HG03108 (cell line): ENCODE measurements at regions not wholly inside any gene's neighbourhood (a gene's known extent, or its start where the extent isn't known, plus 50 kb on each side); places are given as distances from the start of the nearest gene placed in this dataset.

Experiments
- ATAC-seq: cut with Tn5 transposase; IDR thresholded peaks from one replicate; pipeline ENCODE4 v1.9.1; 2021; ENCODE audit warnings: moderate library complexity; ENCODE audit not compliant: unreplicated experiment

- ATAC-seq = no peak
Measured at GRCh38 chr2:41621563-41621962, 426.3 kb upstream of the PKDCC start.

GRCh38 chr2:41622301-41622700 is 425.5 kb upstream of the PKDCC start:
- no peak for ATAC-seq

DNA sequence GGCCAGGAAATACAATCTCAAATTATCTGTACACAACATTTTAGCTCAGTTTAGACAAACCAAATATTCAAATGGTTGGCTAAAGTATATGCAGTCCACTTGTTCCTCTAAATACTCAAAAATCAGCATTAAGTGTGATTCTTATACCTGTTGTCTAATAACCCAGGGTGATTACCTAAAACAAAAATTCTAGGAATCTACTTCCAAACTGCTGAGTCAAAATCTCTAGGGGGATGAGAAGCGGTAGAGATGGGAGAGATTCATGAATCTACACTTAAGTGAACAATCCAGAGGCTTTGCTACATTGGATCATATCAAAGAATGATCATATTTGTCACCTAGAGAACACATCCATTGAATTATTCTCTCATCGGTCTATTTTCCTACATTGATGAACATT is 420.9 kb upstream of the PKDCC start:
- ATAC-seq = no peak

DNA sequence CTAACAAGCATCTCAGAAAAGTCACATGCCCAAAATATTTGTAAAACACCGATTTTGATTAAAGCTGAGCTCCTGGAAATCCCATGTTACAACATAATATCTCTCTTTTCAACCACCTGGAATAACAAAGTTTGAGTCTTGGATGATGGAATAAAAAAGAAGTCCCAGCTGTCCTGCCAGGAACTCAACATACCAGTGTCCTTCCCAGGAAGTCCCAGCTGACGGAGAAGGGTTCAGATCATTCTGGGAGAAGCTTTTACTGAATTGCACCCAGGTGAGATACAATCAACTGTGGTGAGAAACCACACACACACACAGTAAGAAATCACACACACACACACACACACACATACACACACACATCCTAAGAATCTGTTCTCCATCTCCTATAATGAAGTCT is 413.1 kb upstream of the PKDCC start:
- ATAC-seq = no peak

DNA sequence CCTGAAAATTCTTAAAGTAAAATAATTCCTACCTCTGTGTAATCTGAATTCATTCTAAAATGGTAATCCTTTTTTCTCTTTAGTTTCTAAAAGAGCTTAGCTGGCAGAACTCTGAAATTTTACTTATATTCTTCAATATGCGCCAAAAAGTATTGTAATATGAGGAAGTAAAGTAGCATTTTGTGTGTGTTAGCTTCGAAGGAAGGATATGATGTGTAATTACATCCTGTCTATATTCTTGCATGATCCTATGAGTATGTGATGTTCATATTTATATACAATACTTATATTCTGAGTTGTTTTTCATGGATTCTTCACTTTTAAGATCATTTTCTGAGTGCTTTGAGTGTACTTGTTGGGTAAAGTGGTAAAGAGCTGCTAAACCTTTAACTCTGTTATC is 402.9 kb upstream of the PKDCC start:
- ATAC-seq = no peak

- ATAC-seq = no peak
Measured at GRCh38 chr2:41647468-41648050, 400.3 kb upstream of the PKDCC start.

GRCh38 chr2:41657226-41657625 is 390.6 kb upstream of the PKDCC start:
- no peak for ATAC-seq

DNA sequence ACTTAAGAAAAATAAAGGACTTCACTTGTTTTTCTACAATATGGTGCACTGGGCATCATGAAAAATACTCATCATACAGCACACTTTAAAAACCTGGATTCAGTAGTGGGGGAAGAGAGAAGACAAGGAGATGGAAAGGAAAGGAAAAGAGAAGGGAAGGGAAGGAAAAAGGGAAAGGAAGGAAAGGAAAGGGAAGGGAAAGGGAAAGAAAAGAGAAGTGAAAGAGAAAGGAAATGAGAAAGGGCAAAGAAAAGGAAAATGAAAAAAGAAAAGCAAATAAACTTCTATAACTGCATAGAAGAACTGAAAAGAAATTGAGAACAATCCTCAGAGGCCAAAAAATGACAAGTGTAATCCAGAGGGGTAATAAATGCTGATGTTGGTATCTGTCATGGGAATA is 388.1 kb upstream of the PKDCC start:
- no peak for ATAC-seq

DNA sequence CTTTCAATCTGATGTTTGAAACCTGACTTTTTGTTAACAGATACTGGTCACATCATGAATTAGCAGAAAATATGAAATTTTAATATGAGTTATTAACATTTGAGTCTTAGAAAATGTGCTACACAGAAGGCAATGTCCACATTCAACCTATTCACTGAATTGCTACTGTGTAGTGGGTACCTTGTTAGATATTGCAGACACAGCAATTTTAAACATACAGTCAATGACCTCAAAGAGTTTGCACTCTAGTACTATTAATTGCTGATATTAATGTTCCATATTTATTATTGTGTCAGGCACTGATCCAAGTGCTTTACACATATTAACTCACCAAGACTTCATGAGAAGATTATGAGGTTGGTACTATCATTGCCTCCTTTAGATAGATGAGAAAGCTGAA is 385.4 kb upstream of the PKDCC start:
- ATAC-seq = no peak

DNA sequence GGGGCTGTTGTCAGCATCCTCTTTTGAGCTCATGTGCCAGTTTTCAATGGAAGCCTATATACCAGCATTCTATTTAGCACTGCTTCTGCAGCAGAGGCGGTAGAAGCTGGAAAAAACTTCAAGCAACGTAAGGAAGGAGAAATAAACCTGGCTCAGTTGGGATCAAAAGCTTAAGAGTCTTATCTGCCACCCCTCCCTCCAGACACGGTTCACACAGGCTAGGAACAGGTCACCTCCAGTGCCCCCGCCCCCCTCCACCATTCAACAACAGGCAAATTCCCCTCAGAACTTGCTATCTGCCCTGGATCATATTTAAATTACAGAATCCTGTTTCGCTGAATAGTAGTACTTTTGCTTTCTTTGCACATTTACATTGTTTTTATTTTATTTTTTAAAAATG is 384.8 kb upstream of the PKDCC start:
- ATAC-seq = no peak

DNA sequence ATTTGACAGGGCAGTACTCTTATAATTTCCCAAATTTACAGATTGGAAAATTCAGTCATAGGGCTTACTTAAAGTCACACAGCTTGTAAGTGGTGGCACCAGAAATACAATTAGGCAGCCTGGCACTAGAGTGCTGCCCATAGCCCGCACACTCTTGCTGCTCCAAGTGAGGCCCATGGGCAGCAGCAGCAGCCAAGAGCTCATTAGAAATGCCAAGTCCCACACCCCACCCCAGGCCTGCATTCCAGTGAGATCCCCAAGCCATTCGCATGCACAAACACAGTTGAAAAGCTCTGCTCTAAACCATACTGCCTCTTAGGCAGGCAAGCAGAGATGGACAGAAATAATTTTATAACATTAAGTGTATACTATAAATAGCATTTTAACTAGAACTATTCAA is 379.3 kb upstream of the PKDCC start:
- ATAC-seq = no peak

DNA sequence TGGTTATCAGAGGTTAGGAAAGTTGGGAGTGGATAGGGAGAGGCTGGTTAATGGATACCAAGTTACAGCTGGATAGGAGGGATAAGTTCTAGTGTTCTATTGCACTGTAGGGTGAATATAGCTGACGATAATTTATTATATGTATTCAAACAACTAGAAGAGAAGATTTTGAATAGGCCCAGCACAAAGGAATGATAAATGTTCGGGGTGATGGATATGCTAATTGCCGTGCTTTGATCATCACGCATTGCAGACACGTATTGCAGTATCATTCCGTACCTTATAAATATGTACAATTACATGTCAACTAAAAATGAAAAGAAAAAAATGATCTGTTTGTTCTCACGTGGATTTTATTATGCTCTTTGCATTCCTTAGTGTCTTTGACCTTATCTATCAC is 369.2 kb upstream of the PKDCC start:
- ATAC-seq = no peak

- no peak for ATAC-seq
Measured at GRCh38 chr2:41686156-41686555, 361.7 kb upstream of the PKDCC start.

DNA sequence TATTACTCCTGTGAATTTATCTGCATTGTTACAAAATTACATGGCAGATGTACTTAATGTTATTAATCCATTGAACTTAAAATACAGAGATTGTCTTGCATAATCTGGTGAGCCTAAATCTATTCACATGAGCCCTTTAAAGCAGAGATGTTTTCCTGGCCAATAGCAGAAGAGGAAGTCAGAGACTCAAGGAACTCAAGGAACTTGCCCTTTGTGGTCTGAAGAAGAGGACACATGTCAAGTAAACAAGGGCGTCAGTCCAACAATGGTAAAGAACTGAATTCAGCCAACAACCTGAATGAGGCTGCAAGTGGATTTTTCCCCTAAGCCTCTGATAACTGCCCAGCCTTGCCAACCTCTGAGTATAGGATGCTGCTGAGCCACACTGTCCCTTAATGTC is 356.3 kb upstream of the PKDCC start:
- ATAC-seq = no peak

GRCh38 chr2:41694536-41695049 is 353.2 kb upstream of the PKDCC start:
- no peak for ATAC-seq

GRCh38 chr2:41695198-41696113 is 352.4 kb upstream of the PKDCC start:
- no peak for ATAC-seq

DNA sequence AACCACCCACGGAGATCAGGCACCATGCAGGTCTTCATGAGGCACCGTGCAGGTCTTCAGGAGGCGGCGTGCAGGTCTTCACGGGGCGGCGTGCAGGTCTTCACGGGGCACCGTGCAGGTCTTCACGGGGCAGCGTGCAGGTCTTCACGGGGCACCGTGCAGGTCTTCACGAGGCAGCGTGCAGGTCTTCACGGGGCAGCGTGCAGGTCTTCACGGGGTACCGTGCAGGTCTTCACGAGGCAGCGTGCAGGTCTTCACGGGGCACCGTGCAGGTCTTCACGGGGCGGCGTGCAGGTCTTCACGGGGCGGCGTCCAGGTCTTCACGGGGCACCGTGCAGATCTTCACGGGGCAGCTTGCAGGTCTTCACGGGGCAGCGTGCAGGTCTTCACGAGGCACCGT is 350.4 kb upstream of the PKDCC start:
- ATAC-seq = no peak

GRCh38 chr2:41698678-41699422 is 349.0 kb upstream of the PKDCC start:
- no peak for ATAC-seq

DNA sequence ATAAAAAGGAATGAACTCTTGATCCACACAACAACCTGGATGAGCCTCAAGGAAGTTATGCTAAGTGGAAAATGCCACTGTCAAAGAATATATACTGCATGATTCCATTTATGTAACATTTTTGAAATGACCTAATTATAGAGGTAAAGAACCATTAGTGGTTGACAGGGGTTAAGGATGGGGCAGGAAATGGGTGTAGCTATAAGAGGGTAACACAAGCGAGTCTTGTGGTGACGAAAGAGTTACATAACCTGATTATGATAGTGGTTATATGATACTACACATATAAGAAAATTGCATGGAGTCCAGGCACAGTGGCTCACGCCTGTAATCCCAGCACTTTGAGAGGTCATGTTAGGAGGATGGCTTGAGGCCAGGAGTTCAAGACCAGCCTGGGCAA is 346.6 kb upstream of the PKDCC start:
- ATAC-seq = no peak

DNA sequence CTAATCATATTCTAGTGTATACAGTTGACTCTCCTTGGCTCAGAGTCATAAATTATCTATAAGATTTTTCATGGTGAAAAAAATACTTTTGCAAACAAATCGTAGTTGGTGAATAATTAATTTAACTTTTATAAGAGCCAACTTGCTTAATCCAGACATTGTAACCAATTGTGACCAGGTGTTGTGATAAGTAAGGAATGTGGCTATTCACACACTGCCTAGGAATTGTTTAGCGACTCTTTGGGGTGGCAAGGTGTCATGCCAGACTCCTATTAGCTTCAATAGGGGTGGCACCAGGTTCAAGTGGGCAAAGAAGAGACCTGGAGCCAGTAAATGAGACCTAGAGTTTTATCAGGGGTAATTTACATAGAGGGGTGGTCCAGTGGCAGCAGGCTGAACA is 344.7 kb upstream of the PKDCC start:
- ATAC-seq = no peak

DNA sequence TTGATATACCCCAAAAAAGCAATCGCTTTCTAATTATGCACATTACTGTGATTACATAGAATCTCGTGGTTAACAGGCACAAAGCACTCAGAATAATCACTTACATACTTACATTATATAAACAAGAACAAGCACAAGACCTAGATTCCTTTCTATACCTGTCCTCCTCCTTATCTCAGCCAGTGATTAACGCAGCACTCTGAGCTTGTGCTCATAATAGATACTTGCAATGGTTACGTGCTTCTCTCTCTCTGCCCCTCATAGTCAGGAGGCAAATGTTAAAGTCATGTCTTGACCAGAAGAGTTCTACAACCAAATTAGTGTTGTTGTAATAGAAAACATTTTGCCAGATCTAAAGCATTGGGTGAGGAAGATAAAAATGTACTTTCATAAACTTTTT is 342.2 kb upstream of the PKDCC start:
- ATAC-seq = no peak

DNA sequence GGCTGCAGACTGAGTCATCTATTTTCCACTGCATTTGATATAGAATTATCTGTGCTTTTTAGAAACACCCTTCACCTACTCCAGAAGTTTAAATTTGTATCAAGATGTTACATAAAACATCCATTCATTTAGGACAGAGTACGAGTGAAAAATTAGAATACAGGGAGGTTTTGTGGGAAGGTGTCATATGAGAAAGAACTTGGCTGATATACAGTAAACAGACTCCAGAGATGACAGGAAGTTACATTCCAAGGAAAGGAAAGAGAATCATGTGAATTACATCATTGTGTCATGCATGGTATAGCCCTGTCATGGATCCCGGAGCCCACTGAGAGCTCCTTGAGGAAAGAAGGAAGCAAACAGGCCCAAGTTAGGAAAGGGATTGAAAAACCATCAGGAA is 341.5 kb upstream of the PKDCC start:
- ATAC-seq = no peak
